ENCODE measurements at regions not wholly inside any gene's neighbourhood (a gene's known extent, or its start where the extent isn't known, plus 50 kb on each side); places are given as distances from the start of the nearest gene placed in this dataset.

GRCh38 chr9:115413304-115413703, 295.3 kb upstream of the TNC start:
- no peak for DNase-seq
- TF ChIP-seq CTCF (IDR thresholded peaks at IDR 0.05; ENCODE audit: low read length) (no peak), EZH2 (optimal IDR thresholded peaks at IDR 0.05; ENCODE audit: low read depth, low read length) (no peak), EZH2phosphoT487 (IDR thresholded peaks at IDR 0.05; ENCODE audit: low read length) (no peak)
- no peak overlapping the region for H3K4me2 ChIP-seq (ENCODE audit: low read depth, low read length)
- no peaks in the 10 kb centered on the region for H3K36me3 ChIP-seq (replicated peaks; ENCODE audit: insufficient read depth, low read length)
- peaks cover 7% of the 10 kb centered on the region; the same call in 1 of the 2 replicates for H3K4me1 ChIP-seq (ENCODE audit: low read length)
- no peaks in the 10 kb centered on the region for H3K27me3 ChIP-seq (replicated peaks; ENCODE audit: insufficient read depth, low read length)
- H4K20me1 ChIP-seq (ENCODE audit: insufficient read depth, low read length) = no peaks in the 10 kb centered on the region
- no peak overlapping the region for H3K9ac ChIP-seq (ENCODE audit: low read length)
- H3K9me2 ChIP-seq (replicated peaks; ENCODE audit: insufficient read depth, low read length) = no peaks in the 10 kb centered on the region
- H2AFZ ChIP-seq (ENCODE audit: low read length) = no peak overlapping the region
- H3K9me3 ChIP-seq (replicated peaks; ENCODE audit: insufficient read depth, low read length) = no peaks in the 10 kb centered on the region
- no peaks in the 10 kb centered on the region for H3K79me2 ChIP-seq (ENCODE audit: low read length)
- H3F3A ChIP-seq (ENCODE audit: insufficient read depth, low read length) = no peaks in the 10 kb centered on the region
- no peak overlapping the region for H3K27ac ChIP-seq (ENCODE audit: low read length)
- no peak overlapping the region for H3K4me3 ChIP-seq (ENCODE audit: low read length)

DNA sequence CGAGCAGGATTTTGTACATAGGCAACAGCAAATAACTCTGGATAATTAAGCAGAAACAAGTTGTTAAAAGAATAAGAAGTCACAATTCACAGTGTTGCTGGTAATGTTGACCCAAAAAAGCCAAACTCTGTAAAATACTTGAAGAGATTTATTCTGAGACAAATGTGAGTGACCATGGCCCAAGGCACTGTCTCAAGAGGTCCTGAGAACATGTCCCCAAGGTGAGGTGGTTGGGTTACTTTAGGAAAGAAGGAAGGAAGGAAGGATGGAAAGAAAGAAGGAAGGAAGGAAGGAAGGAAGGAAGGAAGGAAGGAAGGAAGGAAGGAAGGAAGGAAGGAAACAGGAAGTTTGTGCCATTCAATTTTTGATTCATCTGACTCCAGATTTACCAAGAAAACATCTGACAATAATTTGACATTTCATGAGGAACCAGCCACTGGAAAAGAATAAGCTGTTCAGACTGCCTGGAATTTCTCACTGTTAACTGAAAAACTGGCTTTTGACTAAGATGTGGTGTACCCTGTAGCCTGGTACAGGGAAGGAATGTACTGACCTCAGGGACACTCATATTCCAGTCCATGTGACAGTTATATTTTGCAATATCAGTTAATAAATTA, 295.9 kb upstream of the TNC start:
- Histone ChIP-seq H3K9me3 (replicated peaks; ENCODE audit: insufficient read depth, low read length) (no peaks in the 10 kb centered on the region), H3K4me2 (ENCODE audit: low read depth, low read length) (no peak overlapping the region), H4K20me1 (ENCODE audit: insufficient read depth, low read length) (no peaks in the 10 kb centered on the region), H3K79me2 (ENCODE audit: low read length) (no peaks in the 10 kb centered on the region), H3K9ac (ENCODE audit: low read length) (no peak overlapping the region), H3K27ac (ENCODE audit: low read length) (no peak overlapping the region), H2AFZ (ENCODE audit: low read length) (no peak overlapping the region), H3K36me3 (replicated peaks; ENCODE audit: insufficient read depth, low read length) (no peaks in the 10 kb centered on the region), H3K4me3 (ENCODE audit: low read length) (no peak overlapping the region), H3K4me1 (ENCODE audit: low read length) (peaks cover 7% of the 10 kb centered on the region; the same call in 1 of the 2 replicates), H3F3A (ENCODE audit: insufficient read depth, low read length) (no peaks in the 10 kb centered on the region), H3K27me3 (replicated peaks; ENCODE audit: insufficient read depth, low read length) (no peaks in the 10 kb centered on the region), H3K9me2 (replicated peaks; ENCODE audit: insufficient read depth, low read length) (no peaks in the 10 kb centered on the region)
- TF ChIP-seq CTCF (IDR thresholded peaks at IDR 0.05; ENCODE audit: low read length) (no peak), EZH2phosphoT487 (IDR thresholded peaks at IDR 0.05; ENCODE audit: low read length) (no peak)
- no peak for DNase-seq

GRCh38 chr9:115414561-115414960, 296.6 kb upstream of the TNC start:
- Histone ChIP-seq H3F3A (ENCODE audit: insufficient read depth, low read length) (no peaks in the 10 kb centered on the region), H3K9me3 (replicated peaks; ENCODE audit: insufficient read depth, low read length) (no peaks in the 10 kb centered on the region), H3K79me2 (ENCODE audit: low read length) (no peaks in the 10 kb centered on the region), H3K9me2 (replicated peaks; ENCODE audit: insufficient read depth, low read length) (no peaks in the 10 kb centered on the region), H4K20me1 (ENCODE audit: insufficient read depth, low read length) (no peaks in the 10 kb centered on the region), H3K27me3 (replicated peaks; ENCODE audit: insufficient read depth, low read length) (no peaks in the 10 kb centered on the region), H3K9ac (ENCODE audit: low read length) (no peak overlapping the region), H3K4me2 (ENCODE audit: low read depth, low read length) (no peak overlapping the region), H3K27ac (ENCODE audit: low read length) (no peak overlapping the region), H3K4me3 (ENCODE audit: low read length) (no peak overlapping the region), H3K4me1 (ENCODE audit: low read length) (peaks cover 7% of the 10 kb centered on the region; the same call in 1 of the 2 replicates), H3K36me3 (replicated peaks; ENCODE audit: insufficient read depth, low read length) (no peaks in the 10 kb centered on the region), H2AFZ (ENCODE audit: low read length) (no peak overlapping the region)
- DNase-seq = no peak
- no peak for TF ChIP-seq EZH2phosphoT487 (IDR thresholded peaks at IDR 0.05; ENCODE audit: low read length)

DNA sequence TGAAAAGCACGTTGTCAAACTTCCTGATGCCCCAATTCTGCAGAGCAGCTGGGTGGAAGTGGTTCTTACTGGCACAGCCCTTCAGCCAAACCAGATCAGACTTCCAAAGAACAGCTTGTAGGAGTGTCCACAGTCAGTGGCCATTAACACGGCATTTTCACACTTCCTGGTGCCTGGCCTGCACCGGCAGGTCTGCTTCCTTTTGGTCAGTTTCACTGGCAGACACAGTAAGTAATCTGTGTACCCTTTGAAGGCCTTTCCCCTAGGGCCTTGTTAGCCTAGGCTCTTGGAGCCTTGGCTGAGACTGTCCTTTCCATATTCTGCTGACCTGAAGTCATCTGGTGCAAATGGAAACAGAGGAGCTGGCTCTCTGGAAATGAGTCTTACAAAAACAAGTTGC, 297.5 kb upstream of the TNC start:
- Histone ChIP-seq H3F3A (ENCODE audit: insufficient read depth, low read length) (no peaks in the 10 kb centered on the region), H3K79me2 (ENCODE audit: low read length) (no peaks in the 10 kb centered on the region), H3K4me1 (ENCODE audit: low read length) (peaks cover 7% of the 10 kb centered on the region; the same call in 1 of the 2 replicates), H2AFZ (ENCODE audit: low read length) (no peak overlapping the region), H3K36me3 (replicated peaks; ENCODE audit: insufficient read depth, low read length) (no peaks in the 10 kb centered on the region), H3K9me3 (replicated peaks; ENCODE audit: insufficient read depth, low read length) (no peaks in the 10 kb centered on the region), H3K9me2 (replicated peaks; ENCODE audit: insufficient read depth, low read length) (no peaks in the 10 kb centered on the region), H4K20me1 (ENCODE audit: insufficient read depth, low read length) (no peaks in the 10 kb centered on the region), H3K4me2 (ENCODE audit: low read depth, low read length) (no peak overlapping the region), H3K4me3 (ENCODE audit: low read length) (no peak overlapping the region), H3K9ac (ENCODE audit: low read length) (no peak overlapping the region), H3K27ac (ENCODE audit: low read length) (no peak overlapping the region), H3K27me3 (replicated peaks; ENCODE audit: insufficient read depth, low read length) (no peaks in the 10 kb centered on the region)
- DNase-seq = no peak
- TF ChIP-seq EZH2 (optimal IDR thresholded peaks at IDR 0.05; ENCODE audit: low read depth, low read length) = no peak
- no peak for TF ChIP-seq CTCF (IDR thresholded peaks at IDR 0.05; ENCODE audit: low read length)
- TF ChIP-seq EZH2phosphoT487 (IDR thresholded peaks at IDR 0.05; ENCODE audit: low read length) = no peak
